Esophagus muscularis mucosa (tissue), 4 donors: ENCODE measurements at regions not wholly inside any gene's neighbourhood (a gene's known extent, or its start where the extent isn't known, plus 50 kb on each side); places are given as distances from the start of the nearest gene placed in this dataset.
"Not testable (repeated sequence)": the region's sequence is repeated elsewhere in the genome, so short reads cannot be mapped to it uniquely, and the experiment has no call there.

Experiments
- CTCF ChIP-seq, 3 experiments: fragments of 200-600 bp in 2 of 3; fragments of 450-650 bp in 1 of 3; sonication (generic) in 2 of 3; IDR thresholded peaks; one replicate each; pipeline ENCODE4 v1.5.1; 2017 to 2019; ENCODE audit warnings: antibody characterized with exemption in 3 of 3, mild to moderate bottlenecking in 2 of 3, moderate library complexity in 1 of 3
- EP300 ChIP-seq: sonication (generic); formaldehyde crosslinking; IDR thresholded peaks from one replicate; pipeline ENCODE4 v1.6.1; 2017; ENCODE audit warnings: antibody characterized with exemption
- POLR2A ChIP-seq: fragments of 450-650 bp; IDR thresholded peaks from one replicate; pipeline ENCODE4 v1.6.1; 2017; ENCODE audit warnings: antibody characterized with exemption, moderate library complexity, mild to moderate bottlenecking, low read depth
- POLR2AphosphoS5 ChIP-seq, 2 donors: sonication (generic); formaldehyde crosslinking; IDR thresholded peaks; one replicate each; pipeline ENCODE4 v1.6.1; 2017; ENCODE audit warnings: antibody characterized with exemption in 2 of 2

- TF ChIP-seq CTCF (IDR thresholded peaks at IDR 0.05); POLR2A; POLR2AphosphoS5 (IDR thresholded peaks at IDR 0.05); EP300: not testable (repeated sequence)
Measured at GRCh38 chr6:16014325-16014724, 114.6 kb upstream of the MYLIP start.
